ENCODE measurements at regions not wholly inside any gene's neighbourhood (a gene's known extent, or its start where the extent isn't known, plus 50 kb on each side); places are given as distances from the start of the nearest gene placed in this dataset.

GRCh38 chrX:87236830-87237440 lies 280.7 kb upstream of the KLHL4 start:
- no peak overlapping the region for H3K9ac ChIP-seq (ENCODE audit: insufficient read length, low read depth)
- no peaks in the 10 kb centered on the region for H3K27me3 ChIP-seq (ENCODE audit: insufficient read depth, insufficient read length)
- no peaks in the 10 kb centered on the region for H3K4me1 ChIP-seq (ENCODE audit: insufficient read depth, insufficient read length)
- no peak overlapping the region for H3K4me3 ChIP-seq (ENCODE audit: insufficient read length, low read depth)
- no peak for TF ChIP-seq YY1 (IDR thresholded peaks at IDR 0.05; ENCODE audit: insufficient read depth, insufficient read length)
- no peak for TF ChIP-seq SUZ12 (IDR thresholded peaks at IDR 0.05; ENCODE audit: extremely low read depth, insufficient read depth, insufficient read length)
- TF ChIP-seq ZNF274 (IDR thresholded peaks at IDR 0.05; ENCODE audit: low read depth, low read length): no peak
- H3K36me3 ChIP-seq (ENCODE audit: insufficient read depth, insufficient read length, low read length): no peaks in the 10 kb centered on the region
- DNase-seq (ENCODE audit: low read depth, low spot score): no peak
- no peaks in the 10 kb centered on the region for H3K9me3 ChIP-seq (ENCODE audit: insufficient read depth, low read length)

- no peaks in the 10 kb centered on the region for H3K4me1 ChIP-seq (ENCODE audit: insufficient read depth, insufficient read length)
- H3K36me3 ChIP-seq (ENCODE audit: insufficient read depth, insufficient read length, low read length): no peaks in the 10 kb centered on the region
- no peaks in the 10 kb centered on the region for H3K27me3 ChIP-seq (ENCODE audit: insufficient read depth, insufficient read length)
- H3K4me3 ChIP-seq (ENCODE audit: insufficient read length, low read depth): no peak overlapping the region
- H3K9ac ChIP-seq (ENCODE audit: insufficient read length, low read depth): no peak overlapping the region
- H3K9me3 ChIP-seq (ENCODE audit: insufficient read depth, low read length): no peaks in the 10 kb centered on the region
- no peak for DNase-seq (ENCODE audit: low read depth, low spot score)
- TF ChIP-seq ZNF274 (IDR thresholded peaks at IDR 0.05; ENCODE audit: low read depth, low read length) (no peak), YY1 (IDR thresholded peaks at IDR 0.05; ENCODE audit: insufficient read depth, insufficient read length) (no peak), SUZ12 (IDR thresholded peaks at IDR 0.05; ENCODE audit: extremely low read depth, insufficient read depth, insufficient read length) (no peak)
Measured at GRCh38 chrX:87265518-87265917, 252.1 kb upstream of the KLHL4 start.

- DNase-seq (ENCODE audit: low read depth, low spot score): no peak
- Histone ChIP-seq H3K36me3 (ENCODE audit: insufficient read depth, insufficient read length, low read length) (no peaks in the 10 kb centered on the region), H3K4me1 (ENCODE audit: insufficient read depth, insufficient read length) (no peaks in the 10 kb centered on the region), H3K9me3 (ENCODE audit: insufficient read depth, low read length) (no peaks in the 10 kb centered on the region), H3K27me3 (ENCODE audit: insufficient read depth, insufficient read length) (no peaks in the 10 kb centered on the region), H3K9ac (ENCODE audit: insufficient read length, low read depth) (no peak overlapping the region), H3K4me3 (ENCODE audit: insufficient read length, low read depth) (no peak overlapping the region)
- TF ChIP-seq YY1 (IDR thresholded peaks at IDR 0.05; ENCODE audit: insufficient read depth, insufficient read length): no peak
- no peak for TF ChIP-seq SUZ12 (IDR thresholded peaks at IDR 0.05; ENCODE audit: extremely low read depth, insufficient read depth, insufficient read length)
- no peak for TF ChIP-seq ZNF274 (IDR thresholded peaks at IDR 0.05; ENCODE audit: low read depth, low read length)
Measured at GRCh38 chrX:87272491-87272890, 245.1 kb upstream of the KLHL4 start.

GRCh38 chrX:87299563-87300160 lies 217.9 kb upstream of the KLHL4 start:
- H3K9ac ChIP-seq (ENCODE audit: insufficient read length, low read depth): no peak overlapping the region
- peak; percentile 3 for DNase-seq (ENCODE audit: low read depth, low spot score)
- TF ChIP-seq SUZ12 (IDR thresholded peaks at IDR 0.05; ENCODE audit: extremely low read depth, insufficient read depth, insufficient read length): no peak
- TF ChIP-seq YY1 (IDR thresholded peaks at IDR 0.05; ENCODE audit: insufficient read depth, insufficient read length): no peak
- TF ChIP-seq ZNF274 (IDR thresholded peaks at IDR 0.05; ENCODE audit: low read depth, low read length): no peak
- no peaks in the 10 kb centered on the region for H3K4me1 ChIP-seq (ENCODE audit: insufficient read depth, insufficient read length)
- no peaks in the 10 kb centered on the region for H3K27me3 ChIP-seq (ENCODE audit: insufficient read depth, insufficient read length)
- no peaks in the 10 kb centered on the region for H3K9me3 ChIP-seq (ENCODE audit: insufficient read depth, low read length)
- no peak overlapping the region for H3K4me3 ChIP-seq (ENCODE audit: insufficient read length, low read depth)
- no peaks in the 10 kb centered on the region for H3K36me3 ChIP-seq (ENCODE audit: insufficient read depth, insufficient read length, low read length)

GRCh38 chrX:87310780-87311179 lies 206.8 kb upstream of the KLHL4 start:
- H3K9ac ChIP-seq (ENCODE audit: insufficient read length, low read depth): no peak overlapping the region
- H3K4me1 ChIP-seq (ENCODE audit: insufficient read depth, insufficient read length): no peaks in the 10 kb centered on the region
- no peaks in the 10 kb centered on the region; the same call in 1 of the 2 replicates for H3K9me3 ChIP-seq (ENCODE audit: insufficient read depth, low read length)
- no peak for DNase-seq (ENCODE audit: low read depth, low spot score)
- H3K4me3 ChIP-seq (ENCODE audit: insufficient read length, low read depth): no peak overlapping the region
- H3K27me3 ChIP-seq (ENCODE audit: insufficient read depth, insufficient read length): no peaks in the 10 kb centered on the region
- H3K36me3 ChIP-seq (ENCODE audit: insufficient read depth, insufficient read length, low read length): no peaks in the 10 kb centered on the region
- TF ChIP-seq SUZ12 (IDR thresholded peaks at IDR 0.05; ENCODE audit: extremely low read depth, insufficient read depth, insufficient read length): no peak
- TF ChIP-seq ZNF274 (IDR thresholded peaks at IDR 0.05; ENCODE audit: low read depth, low read length): no peak
- TF ChIP-seq YY1 (IDR thresholded peaks at IDR 0.05; ENCODE audit: insufficient read depth, insufficient read length): no peak

- TF ChIP-seq ZNF274 (IDR thresholded peaks at IDR 0.05; ENCODE audit: low read depth, low read length) (no peak), SUZ12 (IDR thresholded peaks at IDR 0.05; ENCODE audit: extremely low read depth, insufficient read depth, insufficient read length) (no peak), YY1 (IDR thresholded peaks at IDR 0.05; ENCODE audit: insufficient read depth, insufficient read length) (no peak)
- DNase-seq (ENCODE audit: low read depth, low spot score): no peak
- no peak overlapping the region for H3K4me3 ChIP-seq (ENCODE audit: insufficient read length, low read depth)
- H3K27me3 ChIP-seq (ENCODE audit: insufficient read depth, insufficient read length): no peaks in the 10 kb centered on the region
- H3K9me3 ChIP-seq (ENCODE audit: insufficient read depth, low read length): no peaks in the 10 kb centered on the region
- H3K9ac ChIP-seq (ENCODE audit: insufficient read length, low read depth): no peak overlapping the region
- H3K4me1 ChIP-seq (ENCODE audit: insufficient read depth, insufficient read length): no peaks in the 10 kb centered on the region
- H3K36me3 ChIP-seq (ENCODE audit: insufficient read depth, insufficient read length, low read length): no peaks in the 10 kb centered on the region
Measured at GRCh38 chrX:87327267-87327666, 190.3 kb upstream of the KLHL4 start.

GRCh38 chrX:87337267-87337666 lies 180.3 kb upstream of the KLHL4 start:
- Histone ChIP-seq H3K27me3 (ENCODE audit: insufficient read depth, insufficient read length) (no peaks in the 10 kb centered on the region), H3K4me3 (ENCODE audit: insufficient read length, low read depth) (no peak overlapping the region), H3K36me3 (ENCODE audit: insufficient read depth, insufficient read length, low read length) (no peaks in the 10 kb centered on the region), H3K4me1 (ENCODE audit: insufficient read depth, insufficient read length) (no peaks in the 10 kb centered on the region), H3K9ac (ENCODE audit: insufficient read length, low read depth) (no peak overlapping the region), H3K9me3 (ENCODE audit: insufficient read depth, low read length) (no peaks in the 10 kb centered on the region)
- no peak for DNase-seq (ENCODE audit: low read depth, low spot score)
- no peak for TF ChIP-seq SUZ12 (IDR thresholded peaks at IDR 0.05; ENCODE audit: extremely low read depth, insufficient read depth, insufficient read length)
- TF ChIP-seq ZNF274 (IDR thresholded peaks at IDR 0.05; ENCODE audit: low read depth, low read length): no peak
- TF ChIP-seq YY1 (IDR thresholded peaks at IDR 0.05; ENCODE audit: insufficient read depth, insufficient read length): no peak
